K562 (cell line): ENCODE measurements at regions not wholly inside any gene's neighbourhood (a gene's known extent, or its start where the extent isn't known, plus 50 kb on each side); places are given as distances from the start of the nearest gene placed in this dataset.

Experiments used
- ATAC-seq: fragments of 200-7000 bp; cut with Tn5 transposase; 3 replicates; pipeline ENCODE4 v1.9.1; 2020; ENCODE audit warnings: moderate library complexity
- BruUV-seq: library from RNA; stranded (reverse); fragments of 400-500 nt; replicated peaks from 2 replicates; lab custom pipeline; 2021; lab: Mats Ljungman, UMichigan
- CTCF ChIA-PET: fragments of 300-600 bp; formaldehyde crosslinking; extraction: SDS; loops from one replicate; lab custom pipeline; 2021; ENCODE audit warnings: low intra/inter-chr PET ratio; lab: Yijun Ruan, JAX
- POLR2A ChIA-PET: fragments of 300-600, 350-650 bp; sonication (Branson Sonifier 250); formaldehyde crosslinking; extraction: SDS; loops from one replicate; lab custom pipeline; 2021; ENCODE audit warnings: antibody characterized with exemption, inconsistent platforms; lab: Yijun Ruan, JAX
- DNase-seq, 4 experiments: peaks; one replicate each; pipeline versions ENCODE4 v3.0.0 to v3.0.0-alpha.2; 2011 to 2018; ENCODE audit warnings: low spot score in 3 of 4, mixed read lengths in 3 of 4; ENCODE audit errors: extremely low read depth in 1 of 4
- FAIRE-seq: peaks from 2 replicates; lab custom pipeline; 2011; peaks lifted over from hg19 to GRCh38; lab: Jason Lieb, UNC
- H2AFZ ChIP-seq: 2 replicates; pipeline ENCODE4 v1.6.0; 2011; ENCODE audit warnings: low read depth, low read length, control low read depth, inconsistent platforms
- H3K27ac ChIP-seq: fragments of 200-600 bp; 3 replicates; pipeline ENCODE4 v1.8.0; 2011; ENCODE audit warnings: low read depth, mild to moderate bottlenecking, control low read depth, inconsistent platforms, low read length, moderate library complexity, mixed read lengths; ENCODE audit errors: extremely low read depth
- H3K27me3 ChIP-seq, 2 experiments: fragments of 300-600 bp in 1 of 2; 2 replicates in 1 of 2; 3 replicates in 1 of 2; pipeline versions ENCODE4 v1.6.0 to v1.8.0; 2011; ENCODE audit warnings: inconsistent platforms in 2 of 2, low read length in 2 of 2, mild to moderate bottlenecking in 1 of 2, mixed read lengths in 1 of 2, moderate library complexity in 1 of 2; ENCODE audit not compliant: control insufficient read depth in 2 of 2, insufficient read depth in 2 of 2
- H3K36me3 ChIP-seq: fragments of 300-600 bp; 3 replicates; pipeline ENCODE4 v1.8.0; 2011; ENCODE audit warnings: mild to moderate bottlenecking, low read length, inconsistent platforms; ENCODE audit not compliant: control insufficient read depth, insufficient read depth
- H3K4me1 ChIP-seq, 2 experiments: fragments of 200-600 bp in 1 of 2; replicated peaks in 1 of 2; 2 replicates in 1 of 2; 3 replicates in 1 of 2; pipeline versions ENCODE4 v1.5.1 to v1.8.0; 2011; ENCODE audit warnings: inconsistent platforms in 2 of 2, low read length in 2 of 2, mild to moderate bottlenecking in 1 of 2, mixed read lengths in 1 of 2, moderate library complexity in 1 of 2; ENCODE audit not compliant: control insufficient read depth in 2 of 2, insufficient read depth in 2 of 2
- H3K4me2 ChIP-seq: 2 replicates; pipeline ENCODE4 v1.6.1; 2011; ENCODE audit warnings: low read length, control low read depth, inconsistent platforms, mixed read lengths; ENCODE audit not compliant: insufficient read depth
- H3K4me3 ChIP-seq: fragments of 200-600 bp; sonication (generic), shearing (Covaris generic); 2 replicates; pipeline ENCODE4 v1.5.1; 2016; ENCODE audit warnings: control low read depth, inconsistent platforms
- H3K79me2 ChIP-seq: fragments of 200-600 bp; 3 replicates; pipeline ENCODE4 v1.8.0; 2011; ENCODE audit warnings: low read length, inconsistent platforms; ENCODE audit not compliant: control insufficient read depth, insufficient read depth
- H3K9ac ChIP-seq, 2 experiments: 2 replicates each; pipeline versions ENCODE4 v1.6.0 to v1.6.1; 2011; ENCODE audit warnings: low read depth in 2 of 2, low read length in 2 of 2, control low read depth in 1 of 2, inconsistent platforms in 1 of 2, mild to moderate bottlenecking in 1 of 2, mixed read lengths in 1 of 2; ENCODE audit not compliant: insufficient read depth in 1 of 2
- H3K9me1 ChIP-seq: one replicate; pipeline ENCODE4 v1.6.0; 2011; ENCODE audit warnings: inconsistent platforms, mild to moderate bottlenecking, low read length, moderate library complexity; ENCODE audit not compliant: control insufficient read depth, insufficient read depth
- H3K9me3 ChIP-seq: replicated peaks from 2 replicates; pipeline ENCODE4 v1.5.1; 2011; ENCODE audit warnings: low read depth, low read length, inconsistent platforms; ENCODE audit not compliant: control insufficient read depth, insufficient read depth
- H4K20me1 ChIP-seq: replicated peaks from 2 replicates; pipeline ENCODE4 v1.6.1; 2011; ENCODE audit warnings: low read length, inconsistent platforms, mixed read lengths; ENCODE audit not compliant: control insufficient read depth, insufficient read depth
- CBFB ChIP-seq: sonication (generic); formaldehyde crosslinking; IDR thresholded peaks from 2 replicates; pipeline ENCODE4 v1.4.0; 2020; ENCODE audit warnings: mild to moderate bottlenecking, missing genetic modification reagents
- CTBP1 ChIP-seq: fragments of 450-650 bp; IDR thresholded peaks from 2 replicates; pipeline ENCODE4 v1.6.1; 2016; ENCODE audit warnings: borderline replicate concordance
- FUS ChIP-seq: fragments of 200-400 bp; formaldehyde crosslinking; optimal IDR thresholded peaks from 2 replicates; pipeline ENCODE3; 2017; ENCODE audit warnings: low read depth, low read length
- HMG20A ChIP-seq: fragments of 450-650 bp; formaldehyde crosslinking; conservative IDR thresholded peaks from 2 replicates; pipeline ENCODE4 v1.4.0; 2020; ENCODE audit warnings: mild to moderate bottlenecking, mixed read lengths
- HNRNPLL ChIP-seq: fragments of 200-400 bp; formaldehyde crosslinking; IDR thresholded peaks from 2 replicates; pipeline ENCODE4 v1.6.1; 2017; ENCODE audit warnings: low read length, low read depth, mild to moderate bottlenecking; ENCODE audit not compliant: poor library complexity, severe bottlenecking
- KAT7 ChIP-seq: sonication (generic); formaldehyde crosslinking; IDR thresholded peaks from 2 replicates; pipeline ENCODE4 v1.8.0; 2022; ENCODE audit warnings: missing genetic modification reagents, mild to moderate bottlenecking, borderline replicate concordance
- MGA ChIP-seq: fragments of 450-650 bp; IDR thresholded peaks from 2 replicates; pipeline ENCODE4 v1.6.1; 2016; ENCODE audit warnings: mild to moderate bottlenecking, moderate library complexity
- NCOR1 ChIP-seq: fragments of 450-650 bp; IDR thresholded peaks from 2 replicates; pipeline ENCODE4 v1.6.1; 2016; ENCODE audit warnings: mild to moderate bottlenecking, moderate library complexity
- SAFB ChIP-seq: fragments of 200-400 bp; formaldehyde crosslinking; IDR thresholded peaks from 2 replicates; pipeline ENCODE4 v1.6.1; 2017; ENCODE audit warnings: low read depth, low read length, borderline replicate concordance
- STAG1 ChIP-seq: sonication (generic); formaldehyde crosslinking; IDR thresholded peaks from 2 replicates; pipeline ENCODE4 v1.5.0; 2020; ENCODE audit warnings: missing genetic modification reagents, borderline replicate concordance
- ZNF165 ChIP-seq: fragments of 250-450 bp; sonication (Bioruptor Pico); IDR thresholded peaks from 2 replicates; pipeline ENCODE4 v1.4.0; 2020; ENCODE audit warnings: borderline replicate concordance
- ZNF57 ChIP-seq: fragments of 450-650 bp; formaldehyde crosslinking; IDR thresholded peaks from 2 replicates; pipeline ENCODE4 v1.4.0; 2020; ENCODE audit warnings: mild to moderate bottlenecking, moderate library complexity
- ZNF830 ChIP-seq: fragments of 250-450 bp; sonication (Bioruptor Pico); IDR thresholded peaks from 2 replicates; pipeline ENCODE4 v1.5.0; 2021; ENCODE audit warnings: mild to moderate bottlenecking
- WGBS: fragments of 100-300 bp; shearing (Covaris generic); methylation state at CpG from one replicate; pipeline ENCODE4 v1.1.6; 2016; ENCODE audit warnings: low coverage, mixed read lengths; ENCODE audit not compliant: insufficient coverage; ENCODE audit errors: missing lambda C conversion rate; 5-methylcytosine and 5-hydroxymethylcytosine counted together
- in situ Hi-C: fragments of 300-500 bp; cut with MboI; formaldehyde crosslinking; loops from 4 replicates; pipeline ENCODE4 v1.15.0; 2018; ENCODE audit warnings: inconsistent platforms, mixed read lengths
- intact Hi-C: fragments of 100-400 bp; cut with micrococcal nuclease; formaldehyde crosslinking; loops from 2 replicates; pipeline ENCODE4 v1.14.2; 2022

GRCh38 chr5:96196890-96197289 lies 235.2 kb upstream of the ELL2 start:
- no peak for FAIRE-seq
- H3K9me1 ChIP-seq, result no peaks in the 10 kb centered on the region
- ChIA-PET POLR2A (interaction anchor here (0.6 kb wide), 1 partner anchor 327 kb away, joined by 3 read pairs; no protein-coding TSS in a partner anchor), CTCF (no interaction called here)
- H3K79me2 ChIP-seq, result no peaks in the 10 kb centered on the region
- no peak overlapping the region for H3K4me2 ChIP-seq
- H3K27me3 ChIP-seq, result no peaks in the 10 kb centered on the region
- no peak for DNase-seq
- H4K20me1 ChIP-seq, result no peaks in the 10 kb centered on the region; the same call in 1 of the 2 replicates
- BruUV-seq, result no TSS peak
- 0% methylated on average over 1 of the region's 1 CpG for WGBS
- intact Hi-C loops (no loop called here), in situ Hi-C loops (loop anchor here (10.0 kb wide), 1 partner anchor 1682 kb away; no protein-coding TSS in a partner anchor)
- H3K27ac ChIP-seq, result no peak overlapping the region
- no peak overlapping the region for H3K9ac ChIP-seq
- H3K4me3 ChIP-seq, result no peak overlapping the region
- H3K36me3 ChIP-seq, result no peaks in the 10 kb centered on the region
- no peaks in the 10 kb centered on the region for H3K4me1 ChIP-seq
- H3K9me3 ChIP-seq, result no peaks in the 10 kb centered on the region
- no peak for ATAC-seq
- H2AFZ ChIP-seq, result no peak overlapping the region
- TF ChIP-seq STAG1 (CRISPR knock-in tag), result no peak
- TF ChIP-seq HMG20A (CRISPR knock-in tag), result no peak
- no peak for TF ChIP-seq FUS
- TF ChIP-seq KAT7, result no peak
- TF ChIP-seq ZNF57 (CRISPR knock-in tag), result no peak
- no peak for TF ChIP-seq NCOR1
- no peak for TF ChIP-seq ZNF165 (CRISPR knock-in tag)
- TF ChIP-seq MGA, result no peak
- TF ChIP-seq CBFB (CRISPR knock-in tag), result no peak
- TF ChIP-seq ZNF830 (CRISPR knock-in tag), result no peak
- TF ChIP-seq CTBP1, result no peak
- no peak for TF ChIP-seq SAFB
- TF ChIP-seq HNRNPLL, result no peak
